ENCODE measurements at regions not wholly inside any gene's neighbourhood (a gene's known extent, or its start where the extent isn't known, plus 50 kb on each side); places are given as distances from the start of the nearest gene placed in this dataset.
"Not testable (repeated sequence)": the region's sequence is repeated elsewhere in the genome, so short reads cannot be mapped to it uniquely, and the experiment has no call there.

DNA sequence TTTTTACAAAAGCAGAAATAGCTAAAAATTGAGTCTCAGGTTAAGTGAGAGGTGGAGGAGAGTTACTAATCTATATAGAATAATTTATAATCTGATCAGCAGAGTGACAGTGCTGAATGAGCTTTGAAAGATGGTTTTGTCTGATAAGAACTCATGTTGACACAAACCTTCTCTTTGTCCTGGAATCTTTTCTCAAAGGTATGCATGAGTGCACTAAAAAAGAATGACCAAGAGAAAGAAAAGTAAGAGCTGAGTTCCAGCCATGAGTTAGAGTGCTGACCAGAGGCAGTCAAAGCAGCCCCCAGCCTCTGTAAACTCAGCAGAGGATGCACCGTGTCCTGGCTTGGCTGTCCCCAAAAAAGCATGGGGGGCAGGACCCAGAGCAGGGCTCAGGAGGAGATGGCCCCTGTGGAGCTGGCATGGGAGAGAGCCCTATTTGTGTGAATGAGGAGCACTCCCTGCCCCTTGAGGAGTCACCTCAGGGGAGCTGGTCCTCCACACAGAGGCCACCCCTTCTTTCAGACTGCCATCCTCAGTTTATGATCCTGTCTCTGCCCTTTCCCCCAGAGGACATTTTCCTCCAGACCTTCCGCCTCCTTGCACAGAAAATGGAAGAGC lies 129.8 kb downstream of the SEC23A start:
- DNase-seq: no peak

DNA sequence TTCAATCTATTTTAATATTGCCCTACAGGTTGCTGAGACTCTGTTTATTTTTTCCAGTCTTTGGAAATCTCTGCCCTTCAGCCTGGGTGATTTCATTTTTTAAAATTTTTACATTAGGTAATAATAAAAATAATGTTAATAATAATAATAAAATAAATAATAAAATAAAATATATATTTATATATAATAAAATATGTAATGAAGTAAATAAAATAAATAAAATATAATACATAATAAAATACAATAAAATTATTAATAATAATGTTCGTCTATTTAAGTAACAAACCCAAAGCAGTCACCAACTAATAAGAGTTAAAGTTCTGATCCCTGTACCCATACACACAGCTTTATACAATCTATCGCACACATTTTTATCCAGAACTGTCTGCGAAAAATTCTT lies 130.5 kb downstream of the SEC23A start:
- no peak for DNase-seq

DNA sequence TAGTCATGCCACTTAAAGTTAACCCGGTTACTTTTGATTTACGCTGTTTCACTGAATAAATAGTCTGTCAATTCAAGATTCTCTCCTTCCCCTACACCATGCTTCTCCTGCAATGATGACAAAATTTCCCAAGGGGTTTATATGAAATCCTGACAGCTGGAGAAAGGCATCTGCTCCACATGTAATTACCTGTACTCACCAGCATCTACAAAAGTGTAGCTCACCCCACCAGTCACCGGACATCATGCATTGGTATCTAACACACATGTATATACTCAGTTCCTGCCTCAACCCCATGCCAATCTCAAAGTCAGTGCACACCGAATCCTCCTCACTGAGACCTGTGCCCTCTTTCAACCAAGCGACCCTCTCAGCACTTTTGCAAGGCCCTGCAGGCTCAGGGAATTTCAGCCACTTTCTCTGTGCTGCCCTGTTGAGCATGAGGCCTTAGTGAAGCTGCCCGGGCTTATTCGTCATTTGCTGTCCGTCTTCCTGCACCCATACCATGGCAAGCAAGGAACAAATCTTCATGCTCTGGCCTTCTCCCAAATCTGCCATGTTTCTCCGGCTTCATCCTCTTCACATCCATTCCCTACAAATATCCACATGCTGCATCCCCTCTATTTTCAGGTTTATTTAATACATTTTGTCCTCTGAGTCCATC lies 131.6 kb downstream of the SEC23A start:
- no peak for DNase-seq

DNA sequence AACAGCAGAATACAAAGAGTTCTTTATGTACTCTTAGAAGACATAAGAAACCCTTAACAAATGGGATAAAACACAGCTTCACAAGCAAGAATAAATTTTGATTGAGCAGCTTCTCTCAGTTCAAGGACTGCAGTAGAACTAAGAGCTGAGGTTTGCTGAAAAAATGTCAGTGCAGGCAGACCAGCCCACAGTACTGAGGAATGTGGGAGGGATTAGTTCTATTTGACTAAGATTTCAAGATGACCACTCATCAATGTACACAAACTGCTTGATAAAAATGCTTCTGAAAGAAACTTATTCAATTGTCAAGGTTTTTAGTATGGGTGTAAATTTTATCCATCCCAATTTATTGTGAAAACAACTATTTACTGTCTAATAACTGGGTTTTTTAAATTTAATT lies 138.4 kb downstream of the SEC23A start:
- no peak for DNase-seq

DNA sequence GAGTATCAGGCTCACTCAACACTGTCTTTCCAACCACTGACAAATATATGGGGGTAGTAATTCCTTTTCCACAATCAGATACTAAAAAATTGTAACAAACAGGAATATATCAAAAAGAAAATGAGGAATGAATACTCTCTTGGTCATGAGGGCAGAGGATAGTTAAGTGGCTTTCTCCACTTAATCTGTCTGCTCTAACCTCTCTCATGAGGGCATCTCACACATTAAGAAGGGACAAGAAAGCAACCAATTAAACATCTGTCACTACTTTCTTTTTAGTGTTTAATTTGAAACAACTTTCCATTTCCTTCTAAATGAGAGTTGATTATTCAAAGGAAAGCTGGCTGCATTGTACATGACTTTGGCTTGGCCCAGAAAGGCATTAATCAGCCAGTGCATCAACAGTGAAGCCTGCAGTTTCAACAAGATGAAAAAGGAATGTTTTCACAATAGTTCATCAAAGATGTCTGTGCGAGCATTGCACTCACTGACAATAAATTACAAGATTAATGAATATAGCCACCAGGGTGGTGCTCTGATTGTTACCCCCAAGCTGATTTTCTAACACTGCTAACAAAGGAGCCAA lies 142.0 kb downstream of the SEC23A start:
- no peak for DNase-seq

DNA sequence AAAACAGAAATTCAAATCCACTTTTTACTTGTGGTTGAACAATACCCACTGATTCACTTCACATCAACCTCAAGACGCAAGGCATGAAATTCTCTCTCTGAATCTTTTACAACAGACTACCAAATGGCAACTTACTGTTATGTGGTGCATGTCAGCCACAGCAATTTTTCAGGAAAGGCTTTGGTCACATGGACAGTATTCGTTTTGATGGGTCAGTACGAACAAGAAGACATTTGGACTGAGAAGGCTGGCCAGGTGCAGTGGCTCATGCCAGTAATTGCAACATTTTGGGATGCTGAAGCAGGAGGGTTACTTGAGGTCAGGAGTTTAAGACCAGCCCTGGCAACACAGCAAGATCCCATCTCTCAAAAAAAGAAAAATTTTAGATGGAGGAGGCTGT lies 144.0 kb downstream of the SEC23A start:
- no peak for DNase-seq

DNA sequence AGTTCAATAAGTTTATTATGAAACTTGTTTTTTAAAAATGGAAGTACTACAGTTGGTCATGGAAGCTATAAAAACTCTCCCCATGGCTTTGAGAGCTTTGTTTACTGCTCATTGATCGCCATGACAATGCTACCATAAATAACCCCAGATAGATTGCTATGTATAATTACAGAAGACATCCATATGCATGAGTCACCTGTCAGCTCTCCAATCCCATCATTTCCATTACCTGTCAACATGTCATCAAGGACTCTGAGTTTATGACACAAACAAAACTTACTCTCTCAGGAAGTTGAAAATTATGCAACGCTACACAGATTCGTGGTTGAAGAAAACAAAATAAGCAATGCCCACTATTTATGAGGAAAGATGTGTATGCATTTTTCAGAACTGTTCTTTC lies 144.4 kb downstream of the SEC23A start:
- DNase-seq: no peak

DNA sequence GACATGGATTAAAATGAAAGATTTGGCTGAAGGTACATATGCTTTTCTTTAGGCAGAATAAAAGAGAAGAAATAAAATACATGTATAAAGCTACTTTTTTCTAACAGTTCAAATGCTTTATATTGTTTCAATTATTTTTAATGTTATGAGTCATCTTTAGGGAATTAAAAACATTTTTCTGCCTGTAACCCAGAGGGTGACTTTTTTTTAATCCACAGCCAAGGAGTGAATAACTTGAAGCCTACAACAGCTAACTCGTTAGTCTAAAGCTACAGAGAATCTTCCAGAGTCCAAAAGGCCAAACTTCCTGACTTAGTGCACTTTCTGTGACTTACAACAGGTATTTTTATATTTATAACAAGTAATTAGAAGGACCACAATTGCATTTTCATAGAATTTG lies 151.6 kb downstream of the SEC23A start:
- no peak for DNase-seq

DNA sequence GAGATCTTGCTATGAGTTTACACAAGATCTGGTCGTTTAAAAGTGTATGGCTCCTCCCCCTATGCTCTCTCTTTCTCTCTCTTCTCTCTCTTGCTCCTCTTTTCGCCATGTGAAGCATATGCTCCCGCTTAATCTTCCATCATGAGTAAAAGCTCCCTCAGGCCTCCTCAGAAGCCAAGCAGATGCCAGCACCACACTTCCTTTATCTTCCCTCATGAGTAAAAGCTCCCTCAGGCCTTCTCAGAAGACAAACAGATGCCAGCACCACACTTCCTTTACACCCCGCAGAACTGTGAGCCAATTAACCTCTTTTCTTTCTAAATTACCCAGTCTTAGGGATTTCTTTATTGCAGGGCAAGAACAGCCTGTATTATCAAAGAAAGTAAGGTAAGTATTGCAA lies 152.4 kb downstream of the SEC23A start:
- DNase-seq: no peak

DNA sequence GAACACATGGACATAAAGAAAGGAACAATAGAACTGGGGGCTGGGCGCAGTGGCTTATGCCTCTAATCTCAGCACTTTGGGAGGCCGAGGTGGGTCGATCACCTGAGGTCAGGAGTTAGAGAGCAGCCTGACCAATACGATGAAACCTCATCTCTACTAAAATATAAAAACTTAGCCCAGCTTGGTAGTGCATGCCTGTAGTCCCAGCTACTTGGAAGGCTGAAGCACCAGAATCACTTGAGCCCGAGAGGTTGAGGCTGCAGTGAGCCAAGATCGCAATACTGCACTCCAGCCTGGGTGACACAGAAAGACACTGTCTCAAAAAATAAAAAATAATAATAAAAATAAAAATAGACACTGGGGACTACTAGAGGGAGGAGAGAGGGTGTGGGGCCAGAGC lies 154.5 kb downstream of the SEC23A start:
- no peak for DNase-seq

DNA sequence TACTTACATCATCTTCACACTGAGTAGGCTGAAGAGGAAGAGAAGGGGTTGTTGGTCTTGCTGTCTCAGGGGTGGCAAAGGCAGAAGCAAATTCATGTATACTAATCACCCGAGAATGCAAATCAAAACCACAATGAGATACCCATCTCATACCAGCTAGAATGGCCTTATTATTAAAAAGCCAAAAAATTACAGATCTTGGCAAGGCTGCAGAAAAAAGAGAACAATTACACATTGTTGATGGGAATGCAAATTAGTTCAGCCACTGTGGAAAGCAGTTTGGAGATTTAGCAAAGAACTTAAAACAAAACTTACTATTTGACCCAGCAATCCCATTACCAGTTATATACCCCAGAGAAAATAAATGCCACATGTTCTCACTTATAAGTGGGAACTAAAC lies 154.9 kb downstream of the SEC23A start:
- DNase-seq: no peak

DNA sequence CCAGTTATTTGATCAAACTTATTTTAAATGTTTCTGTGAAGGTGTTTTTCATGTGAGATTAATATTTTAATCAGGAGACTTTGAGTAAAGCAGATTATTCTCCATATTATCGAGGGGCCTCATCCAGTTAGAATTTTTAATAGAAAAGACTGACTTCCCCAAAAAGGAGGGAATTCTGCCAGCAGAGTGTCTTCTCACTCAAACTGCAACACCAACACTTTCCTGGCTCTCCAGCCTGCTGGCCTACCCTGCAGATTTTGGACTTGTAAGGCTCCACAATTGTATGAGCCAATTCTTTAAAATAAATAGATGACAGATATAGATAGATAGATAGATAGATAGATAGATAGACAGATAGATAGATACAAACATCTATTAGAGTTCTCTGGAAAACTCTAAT lies 155.7 kb downstream of the SEC23A start:
- no peak for DNase-seq

DNA sequence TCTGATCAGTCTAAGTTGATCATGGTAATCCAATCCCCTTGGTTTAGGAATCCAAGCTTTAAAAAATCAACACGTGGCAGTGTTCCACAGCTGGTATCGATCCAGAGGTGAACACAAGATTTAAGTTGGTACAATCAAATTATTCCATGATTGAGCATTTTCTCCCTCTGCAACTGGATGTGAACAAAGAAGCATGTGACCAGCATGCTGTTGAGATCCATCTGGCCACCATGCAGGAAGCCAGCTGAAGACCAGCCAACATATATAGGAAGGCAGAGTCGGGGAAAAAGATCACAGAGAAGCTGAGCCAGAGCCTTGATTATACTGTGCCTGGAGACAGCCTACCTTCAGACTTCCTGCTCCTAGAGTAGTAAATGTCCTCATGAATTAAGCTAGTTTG lies 158.3 kb downstream of the SEC23A start:
- peak; percentile 87 to 90 for DNase-seq

DNA sequence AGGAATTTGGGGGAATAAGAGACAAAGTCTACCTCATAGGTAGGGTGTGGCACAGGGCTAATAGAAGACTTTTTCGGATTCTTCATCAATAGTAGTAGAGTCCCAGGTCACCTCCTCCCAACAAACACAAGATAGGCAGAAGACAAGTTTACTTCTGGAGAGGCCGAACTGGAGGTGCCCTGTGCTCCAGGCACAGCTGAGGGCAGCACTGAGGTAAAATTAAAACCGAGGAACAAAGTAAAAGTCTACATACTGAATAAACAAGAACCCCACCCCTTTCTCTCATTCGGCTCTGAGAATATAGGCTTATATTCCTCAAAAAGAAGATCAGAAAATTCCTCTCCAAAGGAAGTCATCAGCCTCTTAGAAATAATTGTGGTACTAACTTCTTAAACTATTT lies 161.5 kb downstream of the SEC23A start:
- no peak for DNase-seq

DNA sequence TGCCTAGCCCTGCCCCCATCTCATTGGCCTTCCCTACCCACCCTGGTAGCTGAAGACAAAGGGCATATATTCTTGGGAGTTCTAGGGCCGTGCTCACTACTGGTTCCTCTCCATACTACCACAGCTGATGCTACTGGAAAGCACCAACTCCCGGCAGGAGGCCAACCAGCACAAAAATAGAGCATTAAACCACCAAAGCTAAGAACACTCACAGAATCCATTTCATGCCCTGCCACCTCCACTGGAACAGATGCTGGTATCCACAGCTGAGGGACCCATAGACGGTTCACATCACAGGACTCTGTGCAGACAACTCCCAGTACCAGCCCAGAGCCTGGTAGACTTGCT lies 170.4 kb downstream of the SEC23A start:
- DNase-seq: not testable (repeated sequence)

DNA sequence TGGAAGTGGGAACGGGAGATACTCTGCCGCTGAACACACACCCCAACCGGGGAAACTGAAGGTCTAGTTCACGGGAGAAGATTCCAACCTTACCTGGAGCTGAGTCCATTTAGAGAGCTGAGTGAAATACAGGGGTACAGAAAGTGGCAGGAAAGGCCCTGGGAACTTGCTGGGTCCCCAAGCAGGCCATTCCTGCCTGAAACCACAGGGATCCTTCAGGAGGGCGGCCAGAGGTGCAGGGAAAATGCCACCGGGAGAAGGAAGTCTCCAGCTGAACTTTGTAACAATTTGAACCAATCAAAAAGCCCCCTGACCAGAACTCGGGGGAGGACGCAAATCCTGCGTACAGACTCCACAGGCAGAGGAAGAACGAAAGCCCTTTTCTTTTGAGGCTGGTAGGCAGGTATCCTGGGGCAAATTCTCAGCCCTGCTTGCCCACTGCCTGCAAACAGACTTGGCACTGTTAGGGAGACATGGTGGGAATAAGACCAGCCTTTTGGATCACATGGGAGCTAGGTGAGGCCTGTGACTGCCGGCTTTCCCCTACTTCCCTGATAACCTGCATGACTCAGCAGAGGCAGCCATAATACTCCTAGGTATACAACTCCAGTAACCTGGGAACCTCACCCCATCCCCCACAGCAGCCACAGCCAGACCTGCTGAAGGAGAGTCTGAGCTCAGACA lies 170.9 kb downstream of the SEC23A start:
- DNase-seq: no peak

DNA sequence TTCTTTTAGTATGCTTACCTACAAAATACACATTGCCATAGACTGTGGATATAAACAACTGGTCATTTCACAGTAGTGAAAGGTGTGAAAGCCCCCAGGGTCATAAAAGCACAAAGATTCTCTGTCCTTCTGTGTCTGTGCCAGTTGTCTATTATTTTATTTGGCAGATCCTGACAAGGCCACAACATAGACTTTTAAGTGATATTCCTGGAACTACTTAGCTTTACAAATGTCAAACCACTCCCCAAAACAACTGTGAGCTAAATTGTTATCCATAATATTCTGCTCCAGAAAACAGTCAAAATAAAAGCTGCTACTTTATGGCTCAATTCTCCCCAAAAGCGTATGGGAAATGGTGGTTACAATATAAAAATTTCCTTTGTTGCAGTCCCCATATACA lies 172.1 kb downstream of the SEC23A start:
- DNase-seq: no peak

DNA sequence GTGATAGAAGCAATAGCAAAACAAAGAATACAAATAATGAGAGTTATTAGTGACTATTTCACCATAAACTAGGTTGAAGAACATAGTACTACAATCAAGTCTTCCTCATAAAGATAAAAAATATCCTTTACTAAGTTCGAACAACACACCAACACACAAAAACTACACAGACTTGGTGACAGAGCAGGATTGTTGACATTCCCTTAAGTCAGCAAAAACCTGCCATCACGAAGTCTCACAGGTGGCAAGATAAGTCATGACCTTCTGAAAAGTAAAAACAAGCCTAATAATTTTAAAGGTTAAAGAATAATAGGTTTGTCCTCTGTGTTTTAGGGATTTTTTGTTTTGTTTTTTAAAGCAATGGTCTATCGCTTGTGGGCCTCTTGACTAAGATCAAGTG lies 173.0 kb downstream of the SEC23A start:
- DNase-seq: no peak

DNA sequence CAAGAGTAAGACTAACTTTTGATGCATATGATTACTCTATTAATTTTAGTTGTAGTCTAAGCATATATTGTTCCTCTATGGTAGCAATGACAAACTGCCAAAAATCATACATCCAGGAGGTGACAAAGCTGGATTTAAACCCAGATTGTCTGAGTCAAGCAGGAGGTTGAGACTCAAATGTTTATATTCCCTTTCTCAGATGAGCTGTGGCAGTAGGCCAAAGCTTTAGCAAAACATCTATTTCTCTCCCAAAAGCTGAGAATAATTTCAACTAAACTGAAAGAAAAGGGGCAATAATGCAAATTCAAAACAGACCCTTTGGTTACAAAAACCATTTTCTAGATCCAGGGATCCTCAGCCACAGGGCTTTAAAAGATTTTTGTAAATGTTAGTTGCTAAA lies 173.6 kb downstream of the SEC23A start:
- DNase-seq: peak; percentile 7 to 18

DNA sequence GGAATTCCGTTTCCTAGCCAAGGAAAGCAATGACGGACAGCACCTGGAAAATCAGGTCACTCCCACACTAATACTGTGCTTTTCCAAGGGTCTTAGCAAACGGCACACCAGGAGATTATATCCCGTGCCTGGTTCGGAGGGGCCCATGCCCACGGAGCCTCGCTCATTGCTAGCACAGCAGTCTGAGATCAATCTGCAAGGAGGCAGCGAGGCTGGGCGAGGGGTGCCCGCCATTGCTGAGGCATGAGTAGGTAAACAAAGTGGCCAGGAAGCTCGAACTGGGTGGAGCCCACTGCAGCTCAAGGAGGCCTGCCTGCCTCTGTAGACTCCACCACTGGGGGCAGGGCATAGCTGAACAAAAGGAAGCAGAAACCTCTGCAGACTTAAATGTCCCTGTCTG lies 181.1 kb downstream of the SEC23A start:
- not testable (repeated sequence) for DNase-seq

DNA sequence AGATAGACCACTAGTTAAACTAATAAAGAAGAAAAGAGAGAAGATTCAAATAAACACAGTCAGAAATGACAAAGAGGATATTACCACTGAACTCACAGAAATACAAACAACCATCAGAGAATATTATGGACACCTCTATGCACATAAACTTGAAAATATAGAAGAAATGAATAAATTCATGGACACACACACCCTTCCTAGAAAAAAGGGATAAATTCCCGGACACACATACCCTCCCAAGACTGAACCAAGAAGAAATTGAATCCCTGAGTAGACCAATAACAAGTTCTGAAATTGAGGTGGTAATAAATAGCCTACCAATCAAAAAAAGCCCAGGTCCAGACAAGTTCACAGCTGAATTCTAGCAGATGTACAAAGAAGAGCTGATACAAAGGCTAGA lies 187.9 kb downstream of the SEC23A start:
- no peak for DNase-seq

DNA sequence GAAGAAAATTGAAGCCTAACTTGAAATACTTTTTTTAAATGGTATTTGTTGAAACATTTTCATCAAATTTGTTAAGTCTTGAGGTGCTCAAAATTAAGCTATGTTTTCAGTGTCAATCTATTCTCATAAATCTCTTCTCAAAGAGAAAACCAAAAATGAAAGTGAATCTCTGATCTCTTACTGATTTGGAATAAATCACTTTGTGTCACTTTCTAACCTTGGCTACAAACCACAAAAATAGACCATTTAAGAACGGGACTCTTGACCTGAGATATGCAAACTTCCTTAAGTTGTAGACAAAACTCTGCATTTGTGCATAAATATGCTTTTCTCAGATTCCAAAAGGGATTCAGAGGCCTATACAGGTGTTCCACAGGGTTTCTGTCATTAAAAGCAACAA lies 192.9 kb downstream of the SEC23A start:
- no peak for DNase-seq

DNA sequence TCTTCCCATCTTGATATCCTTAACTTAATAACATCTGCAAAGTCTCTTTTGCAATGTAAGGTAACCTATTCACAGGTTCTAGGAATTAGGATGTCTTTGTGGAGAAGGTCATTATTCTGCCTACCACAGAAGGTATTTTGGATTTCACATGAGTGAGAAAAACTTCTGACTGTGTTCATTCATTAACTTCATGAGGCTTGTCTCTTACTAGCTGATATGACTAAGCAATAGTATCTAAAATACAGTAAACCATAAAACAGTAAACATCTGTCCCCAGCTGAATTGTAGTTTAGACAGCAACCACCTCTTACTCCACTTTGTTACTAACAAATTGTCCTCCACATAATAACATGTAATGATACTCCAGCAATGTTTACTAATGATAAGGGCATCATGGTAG lies 198.1 kb downstream of the SEC23A start:
- no peak for DNase-seq

DNA sequence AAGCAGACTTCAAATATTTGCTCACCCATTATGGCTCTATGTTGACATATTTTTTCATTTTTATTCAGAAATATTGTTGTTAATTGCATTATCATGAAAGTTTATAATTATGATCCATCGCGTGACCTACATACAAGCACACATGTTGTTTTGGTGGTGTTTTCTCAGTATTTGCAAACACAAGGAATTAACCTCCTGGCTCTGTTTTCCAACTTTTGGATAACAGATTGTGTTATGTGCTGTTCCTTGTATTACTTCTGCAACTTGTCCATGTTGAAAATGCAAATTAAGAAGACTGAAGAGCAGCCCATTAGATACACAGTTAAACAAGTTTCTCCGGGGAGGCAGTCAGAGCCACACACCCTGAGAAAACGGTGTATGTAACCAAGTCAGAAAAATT lies 201.2 kb downstream of the SEC23A start:
- DNase-seq: no peak
